Tibial artery (tissue), 4 donors: ENCODE measurements at regions not wholly inside any gene's neighbourhood (a gene's known extent, or its start where the extent isn't known, plus 50 kb on each side); places are given as distances from the start of the nearest gene placed in this dataset.

Source experiments
- DNase-seq, 2 donors: peaks; one replicate each; pipeline ENCODE4 v3.0.0-alpha.2; 2019
- H3K27ac ChIP-seq, 2 donors: fragments of 200-600 bp; sonication (generic) in 1 of 2; 1 replicate in 1 of 2; 2 replicates in 1 of 2; pipeline ENCODE4 v1.5.1; 2018 to 2019; ENCODE audit warnings: mild to moderate bottlenecking in 1 of 2
- H3K27me3 ChIP-seq, 2 donors: fragments of 200-600 bp; sonication (generic) in 1 of 2; one replicate each; pipeline versions ENCODE4 v1.5.1 to v1.6.0; 2016 to 2019
- H3K36me3 ChIP-seq, 3 donors: fragments of 200-600 bp; sonication (generic) in 2 of 3; one replicate each; pipeline ENCODE4 v1.5.1; 2016 to 2019; ENCODE audit warnings: mild to moderate bottlenecking in 2 of 3
- H3K4me1 ChIP-seq, 4 donors: fragments of 200-600 bp; sonication (generic) in 2 of 4; 1 replicate in 3 of 4; 2 replicates in 1 of 4; pipeline ENCODE4 v1.5.1; 2016 to 2019
- H3K4me3 ChIP-seq, 2 donors: fragments of 200-600 bp; sonication (generic) in 1 of 2; 1 replicate in 1 of 2; 2 replicates in 1 of 2; pipeline ENCODE4 v1.5.1; 2018 to 2019; ENCODE audit warnings: mild to moderate bottlenecking in 2 of 2
- H3K9me3 ChIP-seq, 3 donors: fragments of 200-600 bp; sonication (generic) in 1 of 3; one replicate each; pipeline ENCODE4 v1.5.1; 2016 to 2019
- CTCF ChIP-seq, 2 experiments: fragments of 200-600 bp in 1 of 2; fragments of 450-650 bp in 1 of 2; IDR thresholded peaks; one replicate each; pipeline ENCODE4 v1.5.1; 2017 to 2019; ENCODE audit warnings: antibody characterized with exemption in 2 of 2, mild to moderate bottlenecking in 1 of 2, moderate library complexity in 1 of 2
- intact Hi-C: fragments of 100-400 bp; cut with DNase I; formaldehyde crosslinking; loops from one replicate; pipeline ENCODE4 v1.15.0; 2023; ENCODE audit warnings: low total_unique reads

DNA sequence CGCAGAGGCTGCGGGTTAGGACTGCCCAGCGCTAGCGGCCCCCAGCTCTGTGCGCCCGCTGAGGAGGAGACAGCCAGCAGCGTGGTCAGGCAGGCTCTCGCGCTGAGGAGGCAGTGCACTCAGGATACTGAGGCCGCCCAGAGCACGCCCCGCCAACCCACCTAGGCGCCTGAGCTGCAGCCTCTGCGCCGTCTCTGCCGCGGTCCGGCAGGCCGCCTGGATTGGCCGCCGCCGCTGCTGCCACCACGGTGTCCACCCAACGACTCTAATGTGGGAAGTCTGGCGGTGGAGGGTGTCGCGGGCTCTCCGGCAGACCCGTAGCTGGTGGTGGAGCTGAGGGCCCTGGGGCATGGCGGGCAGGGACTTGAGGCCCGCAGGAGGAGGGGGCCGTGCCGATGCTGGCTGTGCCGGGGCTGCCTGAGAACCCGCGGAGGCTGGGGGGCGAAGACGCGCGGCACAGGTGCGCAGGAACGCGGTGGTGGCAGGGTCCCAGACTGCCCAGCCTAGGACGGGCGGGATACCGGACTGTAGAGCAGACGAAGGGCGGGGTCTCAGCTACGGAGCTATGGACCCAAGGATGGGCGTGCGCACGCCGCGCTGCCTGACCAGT lies 69.9 kb downstream of the ASCL4 start:
- no peak for TF ChIP-seq CTCF (IDR thresholded peaks at IDR 0.05)
- intact Hi-C loops = no loop called here
- no peak for DNase-seq
- Histone ChIP-seq H3K27me3 (peaks cover 0 to 57% of the 10 kb centered on the region in 2 donors), H3K4me3 (peak overlapping the region; percentile 23 to 37), H3K9me3 (no peaks in the 10 kb centered on the region), H3K27ac (no peak overlapping the region), H3K4me1 (peaks cover 0 to 29% (median 20%) of the 10 kb centered on the region in 4 donors), H3K36me3 (no peaks in the 10 kb centered on the region)

- no peaks in the 10 kb centered on the region for H3K9me3 ChIP-seq
- intact Hi-C loops = no loop called here
- TF ChIP-seq CTCF (IDR thresholded peaks at IDR 0.05) = no peak
- peaks cover 0 to 29% (median 20%) of the 10 kb centered on the region in 4 donors for H3K4me1 ChIP-seq
- no peak for DNase-seq
- no peaks in the 10 kb centered on the region for H3K36me3 ChIP-seq
- peaks cover 0 to 62% of the 10 kb centered on the region in 2 donors for H3K27me3 ChIP-seq
- no peak overlapping the region for H3K27ac ChIP-seq
- H3K4me3 ChIP-seq = no peak overlapping the region
Observed at GRCh38 chr12:107845226-107845979, 70.9 kb downstream of the ASCL4 start.

- Histone ChIP-seq H3K36me3 (no peaks in the 10 kb centered on the region), H3K9me3 (no peaks in the 10 kb centered on the region), H3K4me1 (peaks cover 0 to 29% (median 20%) of the 10 kb centered on the region in 4 donors), H3K27ac (no peak overlapping the region), H3K27me3 (peaks cover 0 to 62% of the 10 kb centered on the region in 2 donors), H3K4me3 (no peak overlapping the region)
- no peak for DNase-seq
- TF ChIP-seq CTCF (IDR thresholded peaks at IDR 0.05) = no peak
- intact Hi-C loops = no loop called here
Observed at GRCh38 chr12:107845980-107846659, 71.6 kb downstream of the ASCL4 start.

- Histone ChIP-seq H3K4me1 (peaks cover 0 to 29% (median 20%) of the 10 kb centered on the region in 4 donors), H3K27me3 (peaks cover 0 to 57% of the 10 kb centered on the region in 2 donors), H3K36me3 (no peaks in the 10 kb centered on the region), H3K4me3 (no peak overlapping the region), H3K9me3 (no peaks in the 10 kb centered on the region), H3K27ac (no peak overlapping the region)
- no peak for TF ChIP-seq CTCF (IDR thresholded peaks at IDR 0.05)
- DNase-seq = no peak
- intact Hi-C loops = no loop called here
Observed at GRCh38 chr12:107847430-107847829, 72.9 kb downstream of the ASCL4 start.

- peak in 1 of 2 donors; percentile 31 for DNase-seq
- no peak overlapping the region for H3K4me3 ChIP-seq
- no peak for TF ChIP-seq CTCF (IDR thresholded peaks at IDR 0.05)
- intact Hi-C loops = no loop called here
- H3K36me3 ChIP-seq = no peaks in the 10 kb centered on the region
- no peaks in the 10 kb centered on the region for H3K9me3 ChIP-seq
- no peak overlapping the region for H3K27ac ChIP-seq
- peaks cover 0 to 28% (median 19%) of the 10 kb centered on the region in 4 donors for H3K4me1 ChIP-seq
- peaks cover 0 to 54% of the 10 kb centered on the region in 2 donors for H3K27me3 ChIP-seq
Observed at GRCh38 chr12:107847830-107848229, 73.3 kb downstream of the ASCL4 start.
